ENCODE measurements at regions not wholly inside any gene's neighbourhood (a gene's known extent, or its start where the extent isn't known, plus 50 kb on each side); places are given as distances from the start of the nearest gene placed in this dataset.

DNA sequence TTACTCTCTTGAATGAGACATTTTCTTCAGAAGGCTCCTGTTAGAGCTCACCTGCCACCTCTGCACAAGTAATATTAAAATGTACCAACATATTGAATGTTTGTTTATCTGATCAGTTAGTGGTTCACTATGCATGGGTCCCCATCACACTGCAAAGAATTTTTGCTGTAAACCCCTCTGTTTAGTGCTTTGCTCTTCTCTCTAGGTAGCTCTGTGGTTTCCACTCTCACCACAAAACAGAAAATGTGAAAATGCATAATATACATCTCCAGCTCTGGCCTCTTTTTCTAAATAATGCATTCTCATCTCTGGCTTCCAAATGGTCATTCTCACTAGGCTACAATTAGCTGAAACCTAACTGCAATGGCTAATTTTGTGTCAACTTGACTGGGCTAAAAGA lies 176.7 kb downstream of the TRIM33 start:
- H3K9me1 ChIP-seq (ENCODE audit: control insufficient read depth, insufficient read depth, low read length) = no peaks in the 10 kb centered on the region
- BruUV-seq (replicated peaks) = no TSS peak
- H3K79me2 ChIP-seq (ENCODE audit: control insufficient read depth, insufficient read depth, low read length) = no peaks in the 10 kb centered on the region
- peaks cover 4 to 11% of the 10 kb centered on the region in 2 experiments; a peak in 4 of 5 replicates for H3K27me3 ChIP-seq (ENCODE audit: control insufficient read depth in 2 of 2, insufficient read depth in 2 of 2, low read length in 2 of 2)
- H4K20me1 ChIP-seq (replicated peaks; ENCODE audit: control insufficient read depth, insufficient read depth, low read length) = no peaks in the 10 kb centered on the region
- ChIA-PET CTCF (ENCODE audit: low intra/inter-chr PET ratio) (no interaction called here), POLR2A (interaction anchor here (0.6 to 1.3 kb wide), 6 partner anchors 8 to 680 kb away, joined by 3 to 7 read pairs (median 4); no protein-coding TSS in a partner anchor)
- H3K36me3 ChIP-seq (ENCODE audit: control insufficient read depth, insufficient read depth, low read length) = no peaks in the 10 kb centered on the region
- no peak overlapping the region for H3K4me3 ChIP-seq
- DNase-seq (ENCODE audit: extremely low read depth in 1 of 4, low spot score in 3 of 4) (no peak), ATAC-seq (no peak), FAIRE-seq (no peak)
- H3K9ac ChIP-seq (ENCODE audit: insufficient read depth in 1 of 2, low read depth in 2 of 2, low read length in 2 of 2) = no peak overlapping the region
- H3K4me1 ChIP-seq (replicated peaks in 1 of 2; ENCODE audit: control insufficient read depth in 2 of 2, insufficient read depth in 2 of 2, low read length in 2 of 2) = no peaks in the 10 kb centered on the region
- intact Hi-C loops (cut with micrococcal nuclease) (no loop called here), in situ Hi-C loops (cut with MboI) (no loop called here)
- H2AFZ ChIP-seq (ENCODE audit: low read depth, low read length) = no peak overlapping the region
- H3K9me3 ChIP-seq (replicated peaks; ENCODE audit: control insufficient read depth, insufficient read depth, low read depth, low read length) = no peaks in the 10 kb centered on the region
- H3K4me2 ChIP-seq (ENCODE audit: insufficient read depth, low read length) = no peak overlapping the region
- no peak overlapping the region for H3K27ac ChIP-seq (ENCODE audit: extremely low read depth, low read depth, low read length)
- TF ChIP-seq HCFC1 (IDR thresholded peaks at IDR 0.05; ENCODE audit: low read depth, low read length) (no peak), NFE2 (IDR thresholded peaks at IDR 0.05; ENCODE audit: low read depth) (no peak), ZNF77 (CRISPR knock-in tag; IDR thresholded peaks at IDR 0.05) (no peak), POU5F1 (IDR thresholded peaks at IDR 0.05; ENCODE audit: borderline replicate concordance, low read depth, low read length, partially characterized antibody) (no peak), POLR3G (IDR thresholded peaks at IDR 0.05; ENCODE audit: extremely low read depth, insufficient read length, insufficient replicate concordance) (no peak), PYGO2 (tag; IDR thresholded peaks at IDR 0.05) (no peak), TOE1 (IDR thresholded peaks at IDR 0.05; ENCODE audit: borderline replicate concordance) (no peak), TOE1 (CRISPR knock-in tag; IDR thresholded peaks at IDR 0.05; ENCODE audit: borderline replicate concordance, low read depth) (no peak), GTF2F1 (IDR thresholded peaks at IDR 0.05; ENCODE audit: low read depth, low read length) (no peak), ZNF584 (CRISPR knock-in tag; IDR thresholded peaks at IDR 0.05; ENCODE audit: low read depth) (no peak), HEY1 (CRISPR knock-in tag; IDR thresholded peaks at IDR 0.05; ENCODE audit: borderline replicate concordance) (no peak)
- TF ChIP-seq, protein P1, sequence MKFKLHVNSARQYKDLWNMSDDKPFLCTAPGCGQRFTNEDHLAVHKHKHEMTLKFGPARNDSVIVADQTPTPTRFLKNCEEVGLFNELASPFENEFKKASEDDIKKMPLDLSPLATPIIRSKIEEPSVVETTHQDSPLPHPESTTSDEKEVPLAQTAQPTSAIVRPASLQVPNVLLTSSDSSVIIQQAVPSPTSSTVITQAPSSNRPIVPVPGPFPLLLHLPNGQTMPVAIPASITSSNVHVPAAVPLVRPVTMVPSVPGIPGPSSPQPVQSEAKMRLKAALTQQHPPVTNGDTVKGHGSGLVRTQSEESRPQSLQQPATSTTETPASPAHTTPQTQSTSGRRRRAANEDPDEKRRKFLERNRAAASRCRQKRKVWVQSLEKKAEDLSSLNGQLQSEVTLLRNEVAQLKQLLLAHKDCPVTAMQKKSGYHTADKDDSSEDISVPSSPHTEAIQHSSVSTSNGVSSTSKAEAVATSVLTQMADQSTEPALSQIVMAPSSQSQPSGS (CRISPR knock-in tag; IDR thresholded peaks at IDR 0.05) = no peak
- TF ChIP-seq, protein P2, sequence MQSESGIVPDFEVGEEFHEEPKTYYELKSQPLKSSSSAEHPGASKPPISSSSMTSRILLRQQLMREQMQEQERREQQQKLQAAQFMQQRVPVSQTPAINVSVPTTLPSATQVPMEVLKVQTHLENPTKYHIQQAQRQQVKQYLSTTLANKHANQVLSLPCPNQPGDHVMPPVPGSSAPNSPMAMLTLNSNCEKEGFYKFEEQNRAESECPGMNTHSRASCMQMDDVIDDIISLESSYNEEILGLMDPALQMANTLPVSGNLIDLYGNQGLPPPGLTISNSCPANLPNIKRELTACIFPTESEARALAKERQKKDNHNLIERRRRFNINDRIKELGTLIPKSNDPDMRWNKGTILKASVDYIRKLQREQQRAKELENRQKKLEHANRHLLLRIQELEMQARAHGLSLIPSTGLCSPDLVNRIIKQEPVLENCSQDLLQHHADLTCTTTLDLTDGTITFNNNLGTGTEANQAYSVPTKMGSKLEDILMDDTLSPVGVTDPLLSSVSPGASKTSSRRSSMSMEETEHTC (IDR thresholded peaks at IDR 0.05) = no peak
- TF ChIP-seq, protein P3, sequence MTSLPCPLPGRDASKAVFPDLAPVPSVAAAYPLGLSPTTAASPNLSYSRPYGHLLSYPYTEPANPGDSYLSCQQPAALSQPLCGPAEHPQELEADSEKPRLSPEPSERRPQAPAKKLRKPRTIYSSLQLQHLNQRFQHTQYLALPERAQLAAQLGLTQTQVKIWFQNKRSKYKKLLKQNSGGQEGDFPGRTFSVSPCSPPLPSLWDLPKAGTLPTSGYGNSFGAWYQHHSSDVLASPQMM (CRISPR knock-in tag; IDR thresholded peaks at IDR 0.05) = no peak
- TF ChIP-seq, protein P4, sequence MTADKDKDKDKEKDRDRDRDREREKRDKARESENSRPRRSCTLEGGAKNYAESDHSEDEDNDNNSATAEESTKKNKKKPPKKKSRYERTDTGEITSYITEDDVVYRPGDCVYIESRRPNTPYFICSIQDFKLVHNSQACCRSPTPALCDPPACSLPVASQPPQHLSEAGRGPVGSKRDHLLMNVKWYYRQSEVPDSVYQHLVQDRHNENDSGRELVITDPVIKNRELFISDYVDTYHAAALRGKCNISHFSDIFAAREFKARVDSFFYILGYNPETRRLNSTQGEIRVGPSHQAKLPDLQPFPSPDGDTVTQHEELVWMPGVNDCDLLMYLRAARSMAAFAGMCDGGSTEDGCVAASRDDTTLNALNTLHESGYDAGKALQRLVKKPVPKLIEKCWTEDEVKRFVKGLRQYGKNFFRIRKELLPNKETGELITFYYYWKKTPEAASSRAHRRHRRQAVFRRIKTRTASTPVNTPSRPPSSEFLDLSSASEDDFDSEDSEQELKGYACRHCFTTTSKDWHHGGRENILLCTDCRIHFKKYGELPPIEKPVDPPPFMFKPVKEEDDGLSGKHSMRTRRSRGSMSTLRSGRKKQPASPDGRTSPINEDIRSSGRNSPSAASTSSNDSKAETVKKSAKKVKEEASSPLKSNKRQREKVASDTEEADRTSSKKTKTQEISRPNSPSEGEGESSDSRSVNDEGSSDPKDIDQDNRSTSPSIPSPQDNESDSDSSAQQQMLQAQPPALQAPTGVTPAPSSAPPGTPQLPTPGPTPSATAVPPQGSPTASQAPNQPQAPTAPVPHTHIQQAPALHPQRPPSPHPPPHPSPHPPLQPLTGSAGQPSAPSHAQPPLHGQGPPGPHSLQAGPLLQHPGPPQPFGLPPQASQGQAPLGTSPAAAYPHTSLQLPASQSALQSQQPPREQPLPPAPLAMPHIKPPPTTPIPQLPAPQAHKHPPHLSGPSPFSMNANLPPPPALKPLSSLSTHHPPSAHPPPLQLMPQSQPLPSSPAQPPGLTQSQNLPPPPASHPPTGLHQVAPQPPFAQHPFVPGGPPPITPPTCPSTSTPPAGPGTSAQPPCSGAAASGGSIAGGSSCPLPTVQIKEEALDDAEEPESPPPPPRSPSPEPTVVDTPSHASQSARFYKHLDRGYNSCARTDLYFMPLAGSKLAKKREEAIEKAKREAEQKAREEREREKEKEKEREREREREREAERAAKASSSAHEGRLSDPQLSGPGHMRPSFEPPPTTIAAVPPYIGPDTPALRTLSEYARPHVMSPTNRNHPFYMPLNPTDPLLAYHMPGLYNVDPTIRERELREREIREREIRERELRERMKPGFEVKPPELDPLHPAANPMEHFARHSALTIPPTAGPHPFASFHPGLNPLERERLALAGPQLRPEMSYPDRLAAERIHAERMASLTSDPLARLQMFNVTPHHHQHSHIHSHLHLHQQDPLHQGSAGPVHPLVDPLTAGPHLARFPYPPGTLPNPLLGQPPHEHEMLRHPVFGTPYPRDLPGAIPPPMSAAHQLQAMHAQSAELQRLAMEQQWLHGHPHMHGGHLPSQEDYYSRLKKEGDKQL (CRISPR knock-in tag; IDR thresholded peaks at IDR 0.05; ENCODE audit: borderline replicate concordance) = no peak

All from K562 (cell line).